T-cell (primary cell): ENCODE measurements at regions not wholly inside any gene's neighbourhood (a gene's known extent, or its start where the extent isn't known, plus 50 kb on each side); places are given as distances from the start of the nearest gene placed in this dataset.

ENCODE experiments used
- ATAC-seq, 4 experiments: fragments of 200-7000 bp in 3 of 4; fragments of 150-1000 bp in 1 of 4; cut with Tn5 transposase; replicated peaks in 1 of 4; 1 replicate in 3 of 4; 2 replicates in 1 of 4; pipeline ENCODE4 v1.10.0; 2021; ENCODE audit warnings: moderate library complexity in 3 of 4, mild to moderate bottlenecking in 2 of 4, moderate number of reproducible peaks in 1 of 4
- CTCF ChIA-PET, 2 donors: fragments of 300-600 bp; sonication (Branson Sonifier 250); formaldehyde crosslinking; loops; one replicate each; lab custom pipeline; 2022; ENCODE audit warnings: antibody characterized with exemption in 2 of 2; lab: Charles Lee
- POLR2A ChIA-PET, 2 donors: fragments of 300-600 bp; sonication (Branson Sonifier 250); formaldehyde crosslinking; loops; one replicate each; lab custom pipeline; 2022; ENCODE audit warnings: antibody characterized with exemption in 2 of 2; lab: Charles Lee
- DNase-seq, 35 experiments: peaks; one replicate each; pipeline versions ENCODE4 v3.0.0 to v3.0.0-alpha.2; 2013 to 2023
- H3K27ac ChIP-seq: one replicate; pipeline ENCODE4 v1.5.1; 2013; ENCODE audit warnings: low read length
- H3K27me3 ChIP-seq, 2 experiments: replicated peaks in 1 of 2; 1 replicate in 1 of 2; 2 replicates in 1 of 2; pipeline versions ENCODE4 v1.6.1 to v1.7.0; 2013; ENCODE audit warnings: low read length in 1 of 2, mixed read lengths in 1 of 2; ENCODE audit not compliant: control insufficient read depth in 2 of 2, insufficient read depth in 2 of 2; ENCODE audit errors: extremely low read depth in 1 of 2
- H3K36me3 ChIP-seq, 2 donors: 1 replicate in 1 of 2; 2 replicates in 1 of 2; pipeline versions ENCODE4 v1.6.1 to v1.7.0; 2013; ENCODE audit warnings: low read length in 1 of 2; ENCODE audit not compliant: control insufficient read depth in 2 of 2, insufficient read depth in 1 of 2; ENCODE audit errors: extremely low read depth in 1 of 2
- H3K4me1 ChIP-seq, 2 experiments: 1 replicate in 1 of 2; 2 replicates in 1 of 2; pipeline versions ENCODE4 v1.6.1 to v1.7.0; 2013; ENCODE audit warnings: low read length in 2 of 2, mixed read lengths in 1 of 2; ENCODE audit not compliant: insufficient read depth in 2 of 2, control insufficient read depth in 1 of 2; ENCODE audit errors: extremely low read depth in 1 of 2
- H3K4me3 ChIP-seq, 2 donors: 1 replicate in 1 of 2; 2 replicates in 1 of 2; pipeline versions ENCODE4 v1.5.1 to v1.7.0; 2013; ENCODE audit warnings: mild to moderate bottlenecking in 2 of 2, low read length in 1 of 2, moderate library complexity in 1 of 2; ENCODE audit not compliant: control insufficient read depth in 1 of 2; ENCODE audit errors: extremely low read depth in 1 of 2
- H3K9me3 ChIP-seq: 2 replicates; pipeline ENCODE4 v1.7.0; 2013
- H3K27ac Mint-ChIP-seq, 2 donors: one replicate each; pipeline ENCODE4 v1.8.0; 2020 to 2021; ENCODE audit warnings: mild to moderate bottlenecking in 2 of 2, mixed read lengths in 2 of 2
- H3K27me3 Mint-ChIP-seq, 2 donors: one replicate each; pipeline ENCODE4 v1.8.0; 2021 to 2022; ENCODE audit warnings: mixed read lengths in 2 of 2
- H3K36me3 Mint-ChIP-seq: one replicate; pipeline ENCODE4 v1.8.0; 2021; ENCODE audit warnings: mixed read lengths
- H3K4me1 Mint-ChIP-seq, 3 donors: one replicate each; pipeline ENCODE4 v1.8.0; 2020 to 2022; ENCODE audit warnings: mixed read lengths in 3 of 3, mild to moderate bottlenecking in 1 of 3
- H3K4me3 Mint-ChIP-seq, 3 donors: one replicate each; pipeline ENCODE4 v1.8.0; 2020 to 2022; ENCODE audit warnings: mild to moderate bottlenecking in 3 of 3, mixed read lengths in 3 of 3, moderate library complexity in 3 of 3
- H3K9me3 Mint-ChIP-seq, 3 donors: one replicate each; pipeline ENCODE4 v1.8.0; 2020 to 2022; ENCODE audit warnings: mixed read lengths in 3 of 3
- WGBS: methylation state at CpG from one replicate; pipeline ENCODE4 v1.1.5; 2013; ENCODE audit warnings: missing lambda C conversion rate; ENCODE audit not compliant: insufficient coverage; 5-methylcytosine and 5-hydroxymethylcytosine counted together

- Mint-ChIP-seq H3K4me1 (no peaks in the 10 kb centered on the region), H3K36me3 (no peaks in the 10 kb centered on the region), H3K27ac (no peak overlapping the region), H3K27me3 (no peaks in the 10 kb centered on the region), H3K4me3 (no peak overlapping the region), H3K9me3 (peaks cover 0 to 5% (median 0%) of the 10 kb centered on the region in 3 donors)
- POLR2A ChIA-PET = no interaction called here
- WGBS = 87% methylated on average over 6 of the region's 7 CpGs
- Histone ChIP-seq H3K27me3 (peaks cover 0 to 4% of the 10 kb centered on the region in 2 experiments), H3K27ac (no peak overlapping the region), H3K4me3 (no peak overlapping the region), H3K9me3 (no peaks in the 10 kb centered on the region), H3K36me3 (no peaks in the 10 kb centered on the region), H3K4me1 (no peaks in the 10 kb centered on the region)
- CTCF ChIA-PET = no interaction called here
- ATAC-seq (no peak), DNase-seq (no peak)
These were observed 536.5 kb downstream of the CDK5RAP2 start for GRCh38 chr9:120043448-120043847.

- H3K27me3 Mint-ChIP-seq = peaks cover 0 to 3% of the 10 kb centered on the region in 2 donors
- H3K9me3 Mint-ChIP-seq = peaks cover 0 to 5% (median 0%) of the 10 kb centered on the region in 3 donors
- DNase-seq (no peak), ATAC-seq (no peak)
- H3K4me1 ChIP-seq = no peaks in the 10 kb centered on the region
- no peak overlapping the region for H3K27ac Mint-ChIP-seq
- H3K27ac ChIP-seq = no peak overlapping the region
- no peaks in the 10 kb centered on the region for H3K4me1 Mint-ChIP-seq
- H3K36me3 Mint-ChIP-seq = no peaks in the 10 kb centered on the region
- ChIA-PET POLR2A (no interaction called here), CTCF (no interaction called here)
- no peaks in the 10 kb centered on the region for H3K9me3 ChIP-seq
- H3K27me3 ChIP-seq = peaks cover 0 to 4% of the 10 kb centered on the region in 2 experiments
- H3K4me3 Mint-ChIP-seq = no peak overlapping the region
- no peaks in the 10 kb centered on the region for H3K36me3 ChIP-seq
- H3K4me3 ChIP-seq = no peak overlapping the region
- no CpG with 5 or more reads among the region's 4 CpGs for WGBS
These were observed 539.1 kb downstream of the CDK5RAP2 start for GRCh38 chr9:120040896-120041295.

GRCh38 chr9:120038342-120038741, 541.6 kb downstream of the CDK5RAP2 start:
- no peak overlapping the region for H3K27ac Mint-ChIP-seq
- ChIA-PET CTCF (no interaction called here), POLR2A (no interaction called here)
- Histone ChIP-seq H3K36me3 (no peaks in the 10 kb centered on the region), H3K4me1 (no peaks in the 10 kb centered on the region), H3K27ac (no peak overlapping the region), H3K9me3 (no peaks in the 10 kb centered on the region), H3K27me3 (peaks cover 0 to 4% of the 10 kb centered on the region in 2 experiments), H3K4me3 (no peak overlapping the region)
- DNase-seq (no peak), ATAC-seq (no peak)
- no peaks in the 10 kb centered on the region for H3K4me1 Mint-ChIP-seq
- no peaks in the 10 kb centered on the region for H3K36me3 Mint-ChIP-seq
- WGBS = 61% methylated on average over 2 of the region's 4 CpGs
- H3K9me3 Mint-ChIP-seq = no peaks in the 10 kb centered on the region
- no peak overlapping the region for H3K4me3 Mint-ChIP-seq
- peaks cover 0 to 3% of the 10 kb centered on the region in 2 donors for H3K27me3 Mint-ChIP-seq

GRCh38 chr9:120032639-120033038, 547.3 kb downstream of the CDK5RAP2 start:
- H3K4me1 ChIP-seq = no peaks in the 10 kb centered on the region
- ATAC-seq (no peak), DNase-seq (no peak)
- H3K4me3 ChIP-seq = no peak overlapping the region
- peaks cover 0 to 3% of the 10 kb centered on the region in 2 donors for H3K27me3 Mint-ChIP-seq
- no peaks in the 10 kb centered on the region for H3K36me3 ChIP-seq
- H3K9me3 Mint-ChIP-seq = peaks cover 0 to 9% (median 0%) of the 10 kb centered on the region in 3 donors
- H3K9me3 ChIP-seq = no peaks in the 10 kb centered on the region
- ChIA-PET CTCF (no interaction called here), POLR2A (no interaction called here)
- no peaks in the 10 kb centered on the region for H3K4me1 Mint-ChIP-seq
- H3K27ac ChIP-seq = no peak overlapping the region
- no peak overlapping the region for H3K4me3 Mint-ChIP-seq
- WGBS = 96% methylated on average over 4 of the region's 9 CpGs
- H3K27me3 ChIP-seq = no peaks in the 10 kb centered on the region
- no peaks in the 10 kb centered on the region for H3K36me3 Mint-ChIP-seq
- no peak overlapping the region for H3K27ac Mint-ChIP-seq

GRCh38 chr9:120030847-120031246, 549.1 kb downstream of the CDK5RAP2 start:
- H3K9me3 ChIP-seq = no peaks in the 10 kb centered on the region
- H3K27me3 ChIP-seq = no peaks in the 10 kb centered on the region
- H3K4me1 ChIP-seq = no peaks in the 10 kb centered on the region
- H3K4me1 Mint-ChIP-seq = no peaks in the 10 kb centered on the region
- H3K27ac ChIP-seq = no peak overlapping the region
- no peak overlapping the region for H3K27ac Mint-ChIP-seq
- 13% methylated on average over 4 of the region's 5 CpGs for WGBS
- H3K9me3 Mint-ChIP-seq = peaks cover 0 to 9% (median 0%) of the 10 kb centered on the region in 3 donors
- ChIA-PET CTCF (no interaction called here), POLR2A (no interaction called here)
- H3K4me3 ChIP-seq = no peak overlapping the region
- H3K27me3 Mint-ChIP-seq = no peaks in the 10 kb centered on the region
- no peaks in the 10 kb centered on the region for H3K36me3 Mint-ChIP-seq
- no peak for DNase-seq
- no peak overlapping the region for H3K4me3 Mint-ChIP-seq
- no peaks in the 10 kb centered on the region for H3K36me3 ChIP-seq
- ATAC-seq = no peak

GRCh38 chr9:120018550-120018949, 561.4 kb downstream of the CDK5RAP2 start:
- Mint-ChIP-seq H3K27me3 (peaks cover 0 to 3% of the 10 kb centered on the region in 2 donors), H3K9me3 (peaks cover 0 to 16% (median 8%) of the 10 kb centered on the region in 3 donors), H3K27ac (no peak overlapping the region), H3K36me3 (no peaks in the 10 kb centered on the region), H3K4me1 (no peaks in the 10 kb centered on the region), H3K4me3 (no peak overlapping the region)
- ChIA-PET POLR2A (no interaction called here), CTCF (no interaction called here)
- H3K27me3 ChIP-seq = no peaks in the 10 kb centered on the region
- no peak overlapping the region for H3K4me3 ChIP-seq
- no peaks in the 10 kb centered on the region for H3K36me3 ChIP-seq
- H3K9me3 ChIP-seq = no peaks in the 10 kb centered on the region
- no peak for DNase-seq
- ATAC-seq = no peak
- H3K4me1 ChIP-seq = no peaks in the 10 kb centered on the region
- no peak overlapping the region for H3K27ac ChIP-seq

- H3K4me3 Mint-ChIP-seq = no peak overlapping the region
- H3K27me3 Mint-ChIP-seq = peaks cover 0 to 3% of the 10 kb centered on the region in 2 donors
- ChIA-PET POLR2A (no interaction called here), CTCF (no interaction called here)
- H3K9me3 Mint-ChIP-seq = peaks cover 0 to 16% (median 5%) of the 10 kb centered on the region in 3 donors
- no peaks in the 10 kb centered on the region for H3K36me3 Mint-ChIP-seq
- Histone ChIP-seq H3K4me3 (no peak overlapping the region), H3K27me3 (no peaks in the 10 kb centered on the region), H3K9me3 (no peaks in the 10 kb centered on the region), H3K4me1 (no peaks in the 10 kb centered on the region), H3K36me3 (no peaks in the 10 kb centered on the region), H3K27ac (no peak overlapping the region)
- ATAC-seq = no peak
- no peak for DNase-seq
- H3K27ac Mint-ChIP-seq = no peak overlapping the region
- WGBS = 71% methylated on average over 2 of the region's 4 CpGs
- no peaks in the 10 kb centered on the region for H3K4me1 Mint-ChIP-seq
These were observed 561.9 kb downstream of the CDK5RAP2 start for GRCh38 chr9:120018037-120018436.
